ENCODE measurements at regions not wholly inside any gene's neighbourhood (a gene's known extent, or its start where the extent isn't known, plus 50 kb on each side); places are given as distances from the start of the nearest gene placed in this dataset.
A peak's percentile ranks its signal among the peaks of the same experiment; 100 is the strongest.
"Not testable (repeated sequence)": the region's sequence is repeated elsewhere in the genome, so short reads cannot be mapped to it uniquely, and the experiment has no call there.

DNA sequence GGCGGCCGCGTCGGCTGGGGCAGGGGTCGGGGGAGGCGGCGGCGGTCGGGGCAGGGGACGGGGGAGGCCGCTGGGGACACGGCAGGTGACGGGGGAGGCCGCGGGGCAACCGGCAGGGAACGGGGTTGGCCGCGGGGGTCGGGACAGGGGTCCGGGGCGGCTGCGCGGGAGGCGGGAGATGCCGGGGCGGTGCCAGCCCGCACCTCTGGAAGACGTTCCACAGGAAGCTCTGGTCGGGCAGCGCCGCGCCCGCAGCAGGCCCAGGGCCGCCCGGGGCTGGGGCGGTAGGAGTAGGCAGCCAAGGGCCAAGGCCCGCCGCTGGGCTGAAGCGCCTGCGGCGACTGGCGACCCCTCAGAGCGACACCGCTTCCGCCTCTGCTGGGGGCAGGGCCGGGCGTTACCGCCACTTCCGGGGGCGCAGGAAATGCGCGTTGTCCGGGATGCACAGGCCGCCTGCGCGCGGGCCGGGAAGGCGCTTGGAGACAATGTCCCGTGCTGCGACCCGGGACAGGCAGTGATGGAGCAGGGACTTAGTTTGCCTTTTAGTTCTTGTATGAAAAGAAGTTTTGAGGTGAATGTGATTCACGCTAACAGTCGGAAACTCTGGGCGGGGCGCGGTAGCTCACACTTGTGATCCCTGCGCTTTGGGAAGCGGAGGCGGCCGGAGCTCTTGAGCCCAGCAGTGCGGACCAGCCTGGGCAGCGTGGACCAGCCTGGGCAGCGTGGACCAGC lies 110.0 kb upstream of the LPCAT1 start:
- peak; percentile 70 for DNase-seq

- DNase-seq, result not testable (repeated sequence)
These were observed 107.2 kb upstream of the LPCAT1 start for GRCh38 chr5:1631004-1631403.

GRCh38 chr5:1626397-1626796 lies 102.6 kb upstream of the LPCAT1 start:
- not testable (repeated sequence) for DNase-seq

- DNase-seq, result not testable (repeated sequence)
These were observed 95.8 kb upstream of the LPCAT1 start for GRCh38 chr5:1619531-1619930.

DNA sequence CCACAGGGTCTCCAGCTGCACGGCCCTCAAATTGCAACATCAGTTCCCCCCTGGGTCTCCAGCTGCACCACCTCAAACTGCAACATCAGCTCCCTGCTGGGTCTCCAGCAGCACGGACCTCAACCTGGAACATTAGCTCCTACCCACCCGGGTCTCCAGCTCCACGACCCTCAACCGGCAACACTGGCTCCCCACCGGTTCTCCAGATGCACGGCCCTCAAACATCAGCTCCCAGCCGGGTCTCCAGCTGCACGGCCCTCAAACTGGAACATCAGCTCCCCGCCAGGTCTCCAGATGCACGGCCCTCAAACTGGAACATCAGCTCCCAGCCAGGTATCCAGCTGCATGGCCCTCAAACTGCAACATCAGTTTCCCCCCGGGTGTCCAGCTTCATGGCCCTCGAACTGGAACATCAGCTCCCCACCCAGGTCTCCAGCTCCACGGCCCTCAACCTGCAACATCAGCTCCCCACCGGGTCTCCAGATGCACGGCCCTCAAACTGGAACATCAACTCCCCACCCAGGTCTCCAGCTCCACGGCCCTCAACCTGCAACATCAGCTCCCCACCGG lies 94.6 kb upstream of the LPCAT1 start:
- DNase-seq, result not testable (repeated sequence)

DNA sequence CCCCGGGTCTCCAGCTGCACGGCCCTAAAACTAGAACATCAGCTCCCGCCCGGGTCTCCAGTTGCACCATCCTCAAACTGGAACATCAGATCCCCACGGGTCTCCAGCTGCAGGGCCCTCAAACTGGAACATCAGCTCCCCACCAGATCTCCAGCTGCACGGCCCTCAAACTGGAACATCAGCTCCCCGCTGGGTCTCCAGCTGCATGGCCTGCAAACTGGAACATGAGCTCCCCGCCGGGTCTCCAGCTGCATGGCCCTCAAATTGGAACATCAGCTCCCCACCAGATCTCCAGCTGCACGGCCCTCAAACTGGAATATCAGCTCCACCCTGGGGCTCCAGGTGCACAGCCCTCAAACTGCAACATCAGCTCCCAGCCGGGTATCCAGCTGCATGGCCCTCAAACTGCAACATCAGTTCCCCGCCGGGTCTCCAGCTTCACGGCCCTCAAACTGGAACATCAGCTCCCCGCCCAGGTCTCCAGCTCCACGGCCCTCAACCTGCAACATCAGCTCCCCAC lies 93.5 kb upstream of the LPCAT1 start:
- DNase-seq, result not testable (repeated sequence)

DNA sequence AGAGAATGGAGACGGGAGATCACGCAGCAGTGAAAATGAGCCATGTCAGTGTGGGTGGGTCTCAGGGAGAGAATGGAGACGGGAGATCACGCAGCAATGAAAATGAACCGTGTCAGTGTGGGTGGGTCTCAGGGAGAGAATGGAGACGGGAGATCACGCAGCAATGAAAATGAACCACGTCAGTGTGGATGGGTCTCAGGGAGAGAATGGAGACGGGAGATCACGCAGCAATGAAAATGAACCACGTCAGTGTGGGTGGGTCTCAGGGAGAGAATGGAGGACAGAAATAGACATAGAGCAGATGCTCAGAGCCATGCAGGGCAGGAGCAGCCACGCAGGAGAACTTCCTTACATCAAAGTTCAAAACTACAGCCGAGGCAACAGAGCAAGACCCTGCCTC lies 89.8 kb upstream of the LPCAT1 start:
- DNase-seq, result not testable (repeated sequence)

- not testable (repeated sequence) for DNase-seq
These were observed 86.8 kb upstream of the LPCAT1 start for GRCh38 chr5:1610526-1610925.

GRCh38 chr5:1609111-1609510 lies 85.4 kb upstream of the LPCAT1 start:
- DNase-seq, result not testable (repeated sequence)

GRCh38 chr5:1608336-1608735 lies 84.6 kb upstream of the LPCAT1 start:
- DNase-seq, result peak; percentile 29

- not testable (repeated sequence) for DNase-seq
These were observed 83.2 kb upstream of the LPCAT1 start for GRCh38 chr5:1606951-1607350.

DNA sequence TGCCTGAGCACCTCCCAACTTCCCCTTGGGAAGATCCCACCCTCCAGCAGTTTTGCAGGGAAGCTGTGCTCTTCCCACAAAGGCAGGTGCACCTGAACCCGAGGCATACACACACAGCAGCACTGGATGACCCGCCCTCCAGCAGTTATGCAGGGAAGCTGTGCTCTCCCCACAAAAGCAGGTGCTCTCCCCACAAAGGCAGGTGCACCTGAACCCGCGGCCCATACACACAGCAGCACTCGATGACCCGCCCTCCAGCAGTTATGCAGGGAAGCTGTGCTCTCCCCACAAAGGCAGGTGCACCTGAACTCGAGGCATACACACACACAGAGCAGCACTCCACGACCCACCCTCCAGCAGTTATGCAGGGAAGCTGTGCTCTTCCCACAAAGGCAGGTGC lies 80.2 kb upstream of the LPCAT1 start:
- DNase-seq, result not testable (repeated sequence)

- not testable (repeated sequence) for DNase-seq
These were observed 77.8 kb upstream of the LPCAT1 start for GRCh38 chr5:1601565-1601964.

- DNase-seq, result not testable (repeated sequence)
These were observed 75.4 kb upstream of the LPCAT1 start for GRCh38 chr5:1598950-1599737.

GRCh38 chr5:1597093-1597473 lies 73.3 kb upstream of the LPCAT1 start:
- DNase-seq, result peak; percentile 14

DNA sequence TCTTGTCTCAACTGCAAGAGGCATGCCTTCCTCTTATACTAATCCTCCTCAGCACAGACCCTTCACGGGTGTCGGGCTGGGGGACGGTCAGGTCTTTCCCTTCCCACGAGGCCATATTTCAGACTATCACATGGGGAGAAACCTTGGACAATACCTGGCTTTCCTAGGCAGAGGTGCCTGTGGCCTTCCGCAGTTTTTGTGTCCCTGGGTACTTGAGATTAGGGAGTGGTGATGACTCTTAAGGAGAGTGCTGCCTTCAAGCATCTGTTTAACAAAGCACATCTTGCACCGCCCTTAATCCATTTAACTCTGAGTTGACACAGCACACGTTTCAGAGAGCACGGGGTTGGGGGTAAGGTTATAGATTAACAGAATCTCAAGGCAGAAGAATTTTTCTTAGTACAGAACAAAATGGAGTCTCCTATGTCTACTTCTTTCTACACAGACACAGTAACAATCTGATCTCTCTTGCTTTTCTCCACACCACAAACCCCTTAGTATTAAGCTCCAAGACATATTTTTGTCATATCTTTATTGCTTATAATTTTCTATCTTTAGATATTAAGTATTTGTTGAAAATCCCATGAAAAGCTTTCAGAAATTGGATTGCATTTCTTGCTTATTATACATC lies 72.8 kb upstream of the LPCAT1 start:
- not testable (repeated sequence) for DNase-seq

DNA sequence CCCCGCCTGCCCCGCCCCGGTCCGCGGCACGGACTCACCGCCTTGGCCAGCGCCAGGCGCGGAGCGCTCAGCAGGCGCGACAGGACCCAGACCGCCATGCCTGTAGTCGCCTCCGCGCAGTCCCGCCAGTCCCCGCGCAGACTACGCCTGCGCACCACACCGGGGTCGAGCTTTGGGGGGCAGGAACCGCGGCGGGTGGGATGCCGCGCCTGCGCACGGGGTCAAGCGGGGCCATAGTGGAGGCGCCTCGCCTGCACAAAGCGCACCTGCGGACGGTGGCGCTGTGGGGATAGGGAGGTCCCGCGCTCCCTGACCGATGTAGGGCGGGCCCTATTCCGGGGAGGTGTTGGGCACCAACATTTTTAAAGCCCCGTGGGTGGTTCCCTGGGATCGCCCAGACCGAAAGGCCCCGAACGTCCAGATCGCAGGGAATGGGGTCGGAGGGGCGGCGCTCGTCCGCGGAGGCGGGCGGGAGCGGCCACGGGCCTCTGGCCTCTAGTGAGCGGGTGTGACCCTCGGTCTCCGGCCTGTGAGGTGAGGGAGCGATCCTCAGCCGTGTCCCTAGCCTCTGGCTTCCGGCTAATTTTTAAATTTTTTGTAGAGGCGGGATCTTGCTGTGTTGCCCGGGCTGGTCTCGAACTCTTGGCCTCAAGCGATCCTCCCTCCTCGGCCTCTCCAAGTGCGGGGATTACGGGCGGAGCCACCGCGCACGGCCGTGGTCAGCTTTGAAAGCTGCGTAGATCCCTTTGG lies 70.8 kb upstream of the LPCAT1 start:
- peak; percentile 82 for DNase-seq

GRCh38 chr5:1593903-1594356 lies 70.2 kb upstream of the LPCAT1 start:
- DNase-seq, result no peak

DNA sequence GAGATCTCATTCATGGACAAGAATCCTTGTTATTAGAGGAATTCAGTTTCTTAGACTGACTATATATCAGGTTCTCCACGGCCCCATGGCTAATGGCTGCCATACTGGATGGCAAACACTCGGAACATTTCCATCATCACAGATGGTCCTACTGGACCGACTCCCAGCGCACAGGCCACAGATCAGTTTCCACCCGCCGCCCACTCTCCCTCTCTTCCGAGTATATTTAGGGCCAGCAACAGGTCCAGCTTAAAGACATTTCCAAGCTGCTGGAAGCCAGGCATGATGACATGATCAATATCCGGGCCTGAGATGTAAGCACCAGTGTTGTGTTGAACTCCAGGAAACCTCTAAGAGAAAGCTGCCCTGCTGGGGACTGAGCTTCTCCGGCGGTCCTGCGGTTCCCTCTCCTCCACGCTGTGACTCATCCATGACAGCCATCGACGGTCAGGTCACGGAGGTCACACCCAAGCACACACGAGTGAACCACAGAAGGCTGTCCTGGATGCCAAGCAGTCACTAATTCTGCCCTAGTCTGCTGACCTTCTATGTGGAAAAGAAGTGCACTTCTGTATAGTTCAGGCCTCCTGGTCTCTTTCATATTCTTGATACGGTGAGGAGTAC lies 64.4 kb upstream of the LPCAT1 start:
- not testable (repeated sequence) for DNase-seq

GRCh38 chr5:1583081-1583875 lies 59.5 kb upstream of the LPCAT1 start:
- not testable (repeated sequence) for DNase-seq

- DNase-seq, result not testable (repeated sequence)
These were observed 55.6 kb upstream of the LPCAT1 start for GRCh38 chr5:1579389-1579788.
